ENCODE measurements at regions not wholly inside any gene's neighbourhood (a gene's known extent, or its start where the extent isn't known, plus 50 kb on each side); places are given as distances from the start of the nearest gene placed in this dataset.

GRCh38 chr5:123827811-123828210 lies 315.8 kb downstream of the CSNK1G3 start:
- TF ChIP-seq, protein P1, sequence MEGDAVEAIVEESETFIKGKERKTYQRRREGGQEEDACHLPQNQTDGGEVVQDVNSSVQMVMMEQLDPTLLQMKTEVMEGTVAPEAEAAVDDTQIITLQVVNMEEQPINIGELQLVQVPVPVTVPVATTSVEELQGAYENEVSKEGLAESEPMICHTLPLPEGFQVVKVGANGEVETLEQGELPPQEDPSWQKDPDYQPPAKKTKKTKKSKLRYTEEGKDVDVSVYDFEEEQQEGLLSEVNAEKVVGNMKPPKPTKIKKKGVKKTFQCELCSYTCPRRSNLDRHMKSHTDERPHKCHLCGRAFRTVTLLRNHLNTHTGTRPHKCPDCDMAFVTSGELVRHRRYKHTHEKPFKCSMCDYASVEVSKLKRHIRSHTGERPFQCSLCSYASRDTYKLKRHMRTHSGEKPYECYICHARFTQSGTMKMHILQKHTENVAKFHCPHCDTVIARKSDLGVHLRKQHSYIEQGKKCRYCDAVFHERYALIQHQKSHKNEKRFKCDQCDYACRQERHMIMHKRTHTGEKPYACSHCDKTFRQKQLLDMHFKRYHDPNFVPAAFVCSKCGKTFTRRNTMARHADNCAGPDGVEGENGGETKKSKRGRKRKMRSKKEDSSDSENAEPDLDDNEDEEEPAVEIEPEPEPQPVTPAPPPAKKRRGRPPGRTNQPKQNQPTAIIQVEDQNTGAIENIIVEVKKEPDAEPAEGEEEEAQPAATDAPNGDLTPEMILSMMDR (optimal IDR thresholded peaks at IDR 0.05 in 1 of 3, IDR thresholded peaks at IDR 0.05 in 1 of 3, conservative IDR thresholded peaks at IDR 0.05 in 1 of 3; ENCODE audit: extremely low read depth in 1 of 3, insufficient read depth in 2 of 3, low read length in 3 of 3) = no peak
- no peak for TF ChIP-seq EZH2 (IDR thresholded peaks at IDR 0.05; ENCODE audit: low read length)

Data from keratinocyte (primary cell).